ENCODE measurements at regions not wholly inside any gene's neighbourhood (a gene's known extent, or its start where the extent isn't known, plus 50 kb on each side); places are given as distances from the start of the nearest gene placed in this dataset.
A peak's percentile ranks its signal among the peaks of the same experiment; 100 is the strongest.

GRCh38 chr14:83021323-83021722 lies 1487.7 kb upstream of the SEL1L start:
- H3K4me3 ChIP-seq (ENCODE audit: low read length), result no peak overlapping the region
- no peak for TF ChIP-seq CTCF (IDR thresholded peaks at IDR 0.05; ENCODE audit: insufficient read depth, low read depth, low read length, missing control alignments)
- no peak for DNase-seq (ENCODE audit: low read depth)

GRCh38 chr14:83023369-83023768 lies 1489.7 kb upstream of the SEL1L start:
- DNase-seq (ENCODE audit: low read depth), result no peak
- H3K4me3 ChIP-seq (ENCODE audit: low read length), result no peak overlapping the region
- no peak for TF ChIP-seq CTCF (IDR thresholded peaks at IDR 0.05; ENCODE audit: insufficient read depth, low read depth, low read length, missing control alignments)

GRCh38 chr14:83041224-83041623 lies 1507.6 kb upstream of the SEL1L start:
- DNase-seq (ENCODE audit: low read depth), result no peak
- no peak for TF ChIP-seq CTCF (IDR thresholded peaks at IDR 0.05; ENCODE audit: insufficient read depth, low read depth, low read length, missing control alignments)
- no peak overlapping the region for H3K4me3 ChIP-seq (ENCODE audit: low read length)

GRCh38 chr14:83042858-83043257 lies 1509.2 kb upstream of the SEL1L start:
- no peak overlapping the region for H3K4me3 ChIP-seq (ENCODE audit: low read length)
- no peak for TF ChIP-seq CTCF (IDR thresholded peaks at IDR 0.05; ENCODE audit: insufficient read depth, low read depth, low read length, missing control alignments)
- DNase-seq (ENCODE audit: low read depth), result no peak

- no peak for TF ChIP-seq CTCF (IDR thresholded peaks at IDR 0.05; ENCODE audit: insufficient read depth, low read depth, low read length, missing control alignments)
- DNase-seq (ENCODE audit: low read depth), result peak; percentile 62
- H3K4me3 ChIP-seq (ENCODE audit: low read length), result no peak overlapping the region
These were observed 1510.3 kb upstream of the SEL1L start for GRCh38 chr14:83044001-83044400.

GRCh38 chr14:83047059-83047830 lies 1513.6 kb upstream of the SEL1L start:
- no peak for TF ChIP-seq CTCF (IDR thresholded peaks at IDR 0.05; ENCODE audit: insufficient read depth, low read depth, low read length, missing control alignments)
- DNase-seq (ENCODE audit: low read depth), result no peak
- no peak overlapping the region for H3K4me3 ChIP-seq (ENCODE audit: low read length)
